HG02642 (cell line): ENCODE measurements at regions not wholly inside any gene's neighbourhood (a gene's known extent, or its start where the extent isn't known, plus 50 kb on each side); places are given as distances from the start of the nearest gene placed in this dataset.

ENCODE experiments used
- ATAC-seq: cut with Tn5 transposase; IDR thresholded peaks from one replicate; pipeline ENCODE4 v1.9.1; 2021; ENCODE audit warnings: mild to moderate bottlenecking; ENCODE audit not compliant: unreplicated experiment, poor library complexity

- ATAC-seq = no peak
These were observed 68.1 kb upstream of the FAM9C start for GRCh38 chrX:13112499-13112898.

GRCh38 chrX:13110433-13111324 is 66.3 kb upstream of the FAM9C start:
- no peak for ATAC-seq

GRCh38 chrX:13109817-13110216 is 65.4 kb upstream of the FAM9C start:
- no peak for ATAC-seq

- ATAC-seq = no peak
These were observed 59.5 kb upstream of the FAM9C start for GRCh38 chrX:13103914-13104274.

DNA sequence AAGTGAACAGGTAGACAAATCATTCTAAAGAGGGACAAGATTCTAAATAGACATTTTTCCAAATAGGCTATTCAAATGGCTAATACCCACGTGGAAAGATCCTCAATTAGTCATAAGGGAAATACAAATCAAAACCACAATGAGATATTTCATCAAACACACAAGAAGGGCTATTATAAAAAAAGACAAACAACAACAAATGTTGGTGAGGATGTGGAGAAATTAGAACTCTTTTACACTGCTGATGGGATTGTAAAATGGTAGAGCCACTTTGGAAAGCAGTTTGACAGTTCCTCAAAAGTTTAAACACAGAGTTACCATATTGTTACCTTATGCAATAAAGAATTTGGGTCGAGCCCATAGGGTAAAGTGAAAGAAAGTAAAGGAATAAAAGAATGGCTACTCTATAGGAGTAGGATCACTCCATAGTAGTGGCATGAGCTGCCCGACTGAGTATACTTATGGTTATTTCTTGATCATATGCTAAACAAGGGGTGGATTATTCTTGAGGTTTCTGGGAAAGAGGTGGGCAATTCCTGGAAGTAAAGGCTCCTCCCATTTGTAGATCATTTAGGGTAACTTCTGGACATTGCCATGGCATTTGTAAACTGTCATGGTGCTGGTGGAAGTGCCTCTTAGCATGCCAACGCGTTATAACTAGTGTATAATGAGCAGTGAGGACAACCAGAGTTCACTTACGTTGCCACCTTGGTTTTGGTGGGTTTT is 58.9 kb upstream of the FAM9C start:
- ATAC-seq = no peak

DNA sequence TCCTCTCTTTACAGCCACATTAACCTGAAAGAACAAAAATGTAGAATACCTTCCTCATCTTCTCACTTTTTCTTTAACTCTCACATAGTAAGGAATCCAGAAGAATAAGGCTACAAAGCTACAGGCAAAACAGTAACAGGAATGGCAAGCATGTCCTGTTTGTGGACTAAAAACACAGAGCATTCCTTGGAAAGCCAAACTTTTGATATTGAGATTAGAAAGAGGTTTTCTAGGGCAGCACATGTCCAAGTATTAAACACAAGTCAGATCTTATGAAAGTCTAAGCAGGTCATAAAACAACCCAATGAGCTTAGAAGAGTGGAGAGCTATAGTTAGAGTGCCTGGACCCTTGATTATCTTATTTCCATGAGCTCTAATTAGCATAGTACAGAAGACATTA is 58.2 kb upstream of the FAM9C start:
- ATAC-seq = no peak

DNA sequence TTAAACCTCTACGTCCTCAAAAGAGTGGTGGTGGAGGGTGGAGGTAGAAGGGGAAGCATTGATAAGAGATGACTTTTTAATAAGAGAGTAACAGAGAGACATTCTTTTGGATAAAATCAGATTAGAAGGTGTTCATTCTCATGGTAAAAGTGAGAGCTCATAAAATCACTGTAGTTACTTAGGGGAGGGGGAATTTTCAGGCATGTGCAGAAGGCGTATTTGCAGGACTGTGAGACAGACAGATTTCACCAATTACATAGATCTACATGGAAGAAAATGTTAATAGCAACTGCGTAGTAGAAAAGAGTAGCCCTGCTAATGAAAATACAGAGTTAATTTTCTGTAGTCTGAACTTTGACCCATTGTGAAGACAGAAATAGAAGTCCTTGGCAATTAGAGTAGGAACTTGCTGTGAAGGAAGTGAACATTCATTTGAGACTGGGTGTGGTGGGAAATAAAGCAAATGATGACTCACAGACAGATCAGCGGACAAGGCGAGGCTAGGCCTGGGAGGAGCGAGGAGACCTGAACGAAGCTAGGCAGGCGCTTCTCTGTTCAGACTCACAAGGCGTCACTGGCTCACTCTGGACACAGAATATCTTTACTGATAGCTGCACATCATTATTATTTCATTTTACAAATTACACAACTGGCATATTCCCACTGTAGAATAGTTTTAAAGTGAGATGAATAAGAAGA is 57.2 kb upstream of the FAM9C start:
- no peak for ATAC-seq

DNA sequence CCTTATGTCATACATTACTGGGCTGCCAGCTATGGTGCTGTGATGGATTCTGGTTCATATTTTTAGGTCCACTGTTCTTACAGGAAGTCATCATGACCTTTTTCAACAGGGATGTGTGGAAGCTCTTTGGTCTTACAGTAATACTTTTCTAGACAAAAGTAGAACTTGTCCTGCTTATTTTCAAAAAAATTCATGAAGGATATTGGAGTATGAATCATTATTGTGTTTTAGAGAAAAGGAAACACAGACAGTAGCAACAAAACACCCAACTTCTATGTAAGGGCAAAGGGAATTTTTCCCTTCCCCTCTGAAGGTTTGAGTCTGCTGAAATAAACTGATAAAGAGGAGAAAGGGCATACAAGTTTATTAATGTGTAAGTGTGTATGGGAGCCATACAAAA is 54.7 kb upstream of the FAM9C start:
- ATAC-seq = no peak

GRCh38 chrX:13096728-13097127 is 52.3 kb upstream of the FAM9C start:
- no peak for ATAC-seq

GRCh38 chrX:13094828-13095341 is 50.5 kb upstream of the FAM9C start:
- no peak for ATAC-seq

DNA sequence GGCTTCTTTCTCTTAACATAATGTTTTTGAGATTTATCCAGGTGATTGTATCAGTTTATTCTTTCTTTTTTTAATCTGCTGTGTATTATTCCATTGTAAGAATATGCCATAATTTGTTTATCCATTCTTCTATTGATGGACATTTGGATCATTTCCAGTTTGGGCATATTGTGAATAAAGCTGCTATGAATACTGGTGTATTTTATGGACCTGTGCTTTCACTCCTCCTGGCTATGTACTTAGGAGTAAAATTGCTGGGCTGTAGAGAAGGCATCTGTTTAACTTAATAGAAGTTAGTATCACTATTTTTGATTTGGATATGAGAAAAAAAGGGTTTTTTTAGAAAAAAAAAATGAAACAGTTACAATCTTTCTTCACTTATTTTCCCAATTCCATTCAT is 50.0 kb upstream of the FAM9C start:
- no peak for ATAC-seq
